GM11168 (cell line): ENCODE measurements at regions not wholly inside any gene's neighbourhood (a gene's known extent, or its start where the extent isn't known, plus 50 kb on each side); places are given as distances from the start of the nearest gene placed in this dataset.

Experiments
- in situ Hi-C: fragments of 300-500 bp; cut with MboI; formaldehyde crosslinking; loops from one replicate; pipeline ENCODE4 v1.12.0; 2022; ENCODE audit warnings: low sequenced_read_pairs; ENCODE audit not compliant: unreplicated experiment

DNA sequence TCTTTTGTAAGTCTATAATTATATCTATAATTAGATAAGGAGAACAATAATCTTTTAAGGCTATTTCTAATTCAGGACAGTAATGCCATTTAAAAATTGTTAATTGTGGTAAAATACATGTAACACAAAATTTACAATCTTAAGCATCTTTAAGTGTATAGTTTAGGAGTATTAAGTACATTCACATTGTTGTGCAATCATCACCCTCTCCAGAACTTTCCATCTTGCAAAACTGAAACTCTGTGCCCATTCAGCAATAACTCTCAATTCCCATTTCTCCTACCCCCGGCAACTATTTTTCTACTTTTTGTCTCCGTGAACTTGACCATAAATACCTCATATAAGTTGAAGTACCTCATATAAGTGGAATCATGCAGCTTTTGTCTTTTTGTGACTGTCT lies 93.9 kb upstream of the KCNA3 start:
- in situ Hi-C loops: no loop called here

DNA sequence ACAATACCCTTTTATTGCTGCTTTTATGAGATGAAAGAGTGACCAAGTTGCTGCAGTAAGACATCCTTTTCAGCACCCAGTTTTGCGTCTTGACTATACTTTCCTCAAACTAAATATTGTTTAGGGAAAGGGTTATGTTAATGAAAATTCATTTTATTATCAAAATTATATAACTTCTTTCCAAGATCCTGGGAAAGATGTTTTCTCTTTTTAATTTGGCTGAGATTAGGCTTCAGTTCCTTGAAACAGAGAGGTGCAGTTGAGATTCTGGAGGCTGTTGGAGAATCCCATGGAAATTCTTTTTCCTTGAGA lies 91.6 kb upstream of the KCNA3 start:
- in situ Hi-C loops: no loop called here

DNA sequence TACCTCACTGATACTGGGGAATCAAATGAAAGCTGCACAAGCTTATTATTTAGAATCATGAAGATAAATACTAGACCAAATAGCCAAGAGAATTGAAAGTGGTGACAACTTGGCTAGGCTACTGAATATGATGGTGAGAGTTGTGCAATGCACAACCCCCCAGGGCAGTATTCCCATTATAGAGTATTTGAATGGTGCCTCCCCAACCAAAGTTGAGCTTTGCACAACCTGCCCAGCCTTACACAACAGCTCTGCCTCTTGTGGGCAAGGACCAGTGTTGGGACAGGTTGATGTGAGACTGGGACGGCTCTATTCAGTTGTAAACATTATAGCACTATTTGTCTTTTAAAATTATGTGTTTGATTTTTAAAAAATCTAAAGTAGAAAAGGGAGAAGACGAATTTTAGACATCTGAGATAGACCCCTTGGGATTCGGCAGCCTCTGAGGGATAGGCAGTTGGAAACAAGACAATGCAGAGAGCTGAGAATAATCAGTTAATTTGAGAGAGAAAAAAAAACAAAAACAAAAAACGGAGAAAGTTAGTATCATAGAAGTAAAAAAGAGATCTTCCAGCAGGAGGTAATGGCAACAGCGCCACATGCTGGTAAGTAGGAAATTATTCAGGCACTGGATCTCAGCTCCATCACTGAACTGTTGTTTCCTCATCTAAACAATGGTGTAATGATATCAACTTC lies 91.0 kb upstream of the KCNA3 start:
- in situ Hi-C loops: no loop called here

DNA sequence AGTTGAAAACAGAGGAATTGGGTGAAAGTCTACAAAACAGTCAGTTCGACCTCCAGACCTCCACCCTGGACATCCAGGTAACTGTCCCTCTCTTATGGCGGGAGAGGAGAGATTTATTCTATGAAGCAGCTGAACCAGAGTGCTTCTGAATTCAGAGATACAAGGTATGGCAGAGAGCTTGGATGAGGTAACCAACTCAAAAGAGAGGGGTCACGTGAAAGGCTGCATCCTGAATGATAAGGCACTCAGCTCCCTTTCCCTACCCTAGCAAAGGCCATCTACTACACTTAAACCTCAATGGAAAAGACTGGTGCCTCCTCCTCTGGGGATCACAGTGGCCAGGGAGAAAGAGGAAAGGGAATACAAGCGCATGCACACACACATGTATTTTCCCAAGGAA lies 88.4 kb upstream of the KCNA3 start:
- in situ Hi-C loops: no loop called here

DNA sequence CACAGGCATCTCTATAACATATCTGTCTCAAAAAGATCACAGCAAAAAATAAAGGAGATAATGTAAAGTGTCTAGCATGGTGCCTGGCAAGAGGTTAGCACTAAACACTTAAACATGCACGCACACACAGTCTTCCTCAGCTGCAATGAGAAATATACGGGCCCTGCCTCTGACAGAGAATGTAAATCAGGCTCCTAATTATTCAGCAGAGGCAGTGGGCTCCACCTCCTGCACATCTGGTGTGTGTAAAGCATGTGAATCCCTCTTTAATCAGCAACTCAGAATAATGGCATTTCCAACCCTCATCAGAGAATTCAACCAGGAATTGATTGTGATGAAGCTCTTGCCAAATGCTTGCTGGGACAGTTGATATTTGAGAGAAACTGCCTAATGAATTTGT lies 85.6 kb upstream of the KCNA3 start:
- in situ Hi-C loops: no loop called here

DNA sequence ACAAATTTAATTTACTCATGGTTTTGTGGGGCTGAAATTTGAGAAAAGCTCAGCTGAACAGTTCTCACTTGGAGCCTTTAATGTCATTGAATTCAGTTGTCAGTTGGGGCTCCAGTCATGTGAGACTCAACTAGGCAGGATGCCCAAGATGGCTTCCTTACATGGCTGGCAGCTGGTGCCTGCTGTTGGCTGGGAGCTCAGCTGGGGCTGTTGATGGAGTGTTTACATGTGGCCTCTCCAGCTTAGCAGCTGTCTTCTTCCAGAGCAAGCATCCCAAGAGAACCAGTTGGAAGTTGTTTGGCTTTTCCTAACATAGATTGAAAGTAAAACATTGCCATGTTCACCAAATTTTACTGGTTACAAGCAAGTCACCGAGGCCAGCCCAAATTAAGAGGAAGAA lies 81.8 kb upstream of the KCNA3 start:
- in situ Hi-C loops: no loop called here

DNA sequence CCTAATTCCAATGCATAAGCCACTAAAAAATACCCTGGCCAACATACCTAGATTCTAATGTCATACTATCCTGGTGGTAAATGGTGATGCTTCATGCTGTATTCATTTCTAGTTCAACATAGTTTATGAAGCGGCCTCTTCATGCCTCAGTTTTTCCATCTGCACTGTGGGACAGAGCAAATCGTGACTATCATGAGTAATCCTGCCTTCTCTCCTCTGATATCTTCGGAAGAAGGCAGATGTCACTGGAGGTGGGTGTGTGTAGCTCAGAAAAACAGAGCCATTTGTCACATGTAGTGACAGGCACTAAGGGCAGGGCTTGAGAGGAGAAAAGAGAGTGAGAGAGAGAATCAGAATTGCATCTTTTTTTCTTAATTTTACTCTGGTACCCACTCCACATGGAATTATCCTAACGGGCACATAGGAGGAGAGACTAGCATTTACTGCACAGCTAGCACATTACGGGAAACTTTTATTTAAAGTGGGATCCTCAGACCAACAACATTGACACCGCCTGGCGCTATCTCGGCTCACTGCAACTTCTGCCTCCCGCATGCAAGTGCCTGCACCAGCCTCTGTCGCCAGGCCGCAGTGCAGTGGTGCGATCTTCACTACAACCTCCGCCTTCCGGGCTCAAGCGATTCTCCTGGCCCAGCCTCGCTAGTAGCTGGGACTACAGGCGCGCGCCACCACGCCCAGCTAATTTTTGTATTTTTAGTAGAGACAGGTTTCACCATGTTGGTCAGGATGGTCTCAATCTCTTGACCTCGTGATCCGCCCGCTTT lies 78.4 kb upstream of the KCNA3 start:
- in situ Hi-C loops: no loop called here

DNA sequence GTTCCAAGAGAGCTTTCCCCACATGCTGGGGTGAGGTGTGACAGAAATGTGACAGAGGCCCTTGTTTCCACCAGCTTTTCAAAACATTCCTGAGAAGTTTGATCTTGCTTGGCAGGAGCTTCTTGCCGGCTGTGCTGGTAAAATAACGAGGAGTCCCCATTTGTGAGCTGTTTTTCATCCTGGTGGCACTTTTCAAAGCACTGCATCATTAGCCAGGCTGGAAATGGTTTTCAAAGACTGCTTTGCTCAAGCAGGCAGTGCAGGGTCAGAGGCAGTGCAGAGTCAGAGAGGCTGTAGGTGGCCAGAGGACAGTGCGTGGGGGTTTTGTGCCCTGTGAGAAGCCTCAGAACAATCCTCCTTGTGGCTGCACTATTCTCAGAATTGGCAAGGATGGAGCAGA lies 75.8 kb upstream of the KCNA3 start:
- in situ Hi-C loops: no loop called here

DNA sequence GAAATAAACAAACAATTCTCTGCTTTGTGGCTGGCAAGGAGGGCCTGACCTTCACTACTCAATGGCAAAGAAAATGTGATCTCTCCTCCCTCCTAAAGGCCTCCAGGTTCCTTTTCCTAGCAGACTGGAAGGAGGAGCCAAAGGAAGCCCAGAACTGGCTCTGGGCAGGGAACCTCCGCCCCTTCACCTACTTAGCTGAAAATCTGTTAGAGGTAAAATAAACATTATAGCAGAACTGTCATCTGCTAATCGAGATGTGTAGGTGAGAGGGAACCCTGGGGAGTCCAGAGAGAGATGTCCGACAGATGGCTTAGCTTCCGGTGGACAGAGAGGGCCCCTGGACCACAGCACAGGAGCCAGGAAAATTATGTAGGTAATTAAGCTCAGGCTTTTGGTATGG lies 75.2 kb upstream of the KCNA3 start:
- in situ Hi-C loops: no loop called here

DNA sequence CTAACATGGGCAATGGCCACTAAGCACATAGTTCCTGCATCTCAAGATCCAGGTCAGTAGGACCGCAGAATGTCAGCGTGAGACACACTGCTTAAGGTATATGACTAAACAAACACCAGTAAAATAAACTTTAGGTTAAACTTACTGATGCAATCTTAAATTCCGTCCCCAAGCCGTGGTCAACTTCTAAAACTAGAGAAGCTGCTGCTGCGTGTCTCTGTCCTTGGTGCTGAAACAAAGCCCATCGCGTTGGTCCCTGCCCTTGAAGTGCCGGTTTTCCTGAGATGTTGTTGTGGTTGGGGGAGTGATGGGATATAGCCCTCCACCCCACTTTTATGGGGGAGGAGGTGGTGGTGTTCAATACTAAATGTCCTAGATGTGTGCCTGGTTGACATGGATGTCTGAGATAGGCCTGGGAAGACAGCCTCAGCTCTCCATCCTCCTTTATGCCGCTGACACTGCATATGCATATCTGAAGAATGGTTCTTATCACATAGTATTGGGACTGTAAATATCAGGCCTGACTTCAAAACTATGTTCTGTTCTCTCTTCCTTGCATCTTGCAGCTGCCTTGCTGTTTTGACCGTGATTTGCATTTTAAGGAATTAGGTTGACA lies 72.0 kb upstream of the KCNA3 start:
- in situ Hi-C loops: no loop called here

DNA sequence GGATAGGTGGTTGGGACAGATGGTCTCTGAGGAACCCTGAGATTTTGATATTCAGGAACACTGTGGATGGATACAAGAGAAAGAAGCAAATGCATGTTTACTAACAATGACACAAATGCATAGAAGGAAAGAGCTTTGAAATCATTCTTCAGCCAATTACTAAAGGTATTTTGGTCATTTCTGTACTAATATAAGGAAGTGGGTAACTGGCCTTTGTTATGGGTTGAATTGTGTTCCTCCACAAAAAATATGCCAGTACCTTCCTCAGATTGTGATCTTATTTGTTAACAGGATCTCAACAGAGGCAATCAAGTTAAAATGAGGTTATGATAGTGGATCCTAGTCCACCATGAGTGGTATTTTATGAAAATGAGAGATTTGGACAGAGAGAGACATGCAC lies 68.7 kb upstream of the KCNA3 start:
- in situ Hi-C loops: no loop called here

DNA sequence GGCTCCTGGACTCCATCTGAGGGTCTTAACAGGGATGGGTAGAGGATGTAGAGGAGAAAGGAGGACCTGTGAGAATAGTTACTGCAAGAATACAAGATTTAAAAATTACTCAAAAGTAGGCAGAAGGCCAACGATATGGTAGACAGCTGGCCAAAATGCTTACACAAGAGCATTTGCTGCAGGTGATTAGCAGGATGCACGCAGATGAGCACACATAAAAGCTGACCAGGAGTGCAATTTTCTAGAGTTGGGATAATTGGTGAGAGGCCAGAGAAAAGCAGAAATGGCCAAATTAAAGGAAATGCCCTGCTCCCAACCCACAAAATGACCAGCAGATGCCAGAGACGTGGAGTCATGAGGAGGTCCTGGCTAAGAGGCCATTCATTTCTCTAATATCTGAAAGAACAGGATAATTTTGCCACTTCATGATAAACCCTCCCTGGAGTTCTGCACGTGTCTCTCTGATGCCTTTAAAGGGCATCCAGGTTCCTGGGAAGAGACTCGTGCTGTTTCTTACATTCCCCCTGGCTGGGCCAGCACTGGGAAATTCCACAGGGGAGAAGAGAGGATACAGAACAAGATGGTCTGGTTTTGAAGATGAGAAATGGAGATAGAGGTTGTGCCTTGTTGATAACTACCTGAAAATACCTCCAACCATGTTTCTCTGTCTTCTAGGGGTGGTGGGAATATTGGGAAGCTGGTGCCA lies 62.3 kb upstream of the KCNA3 start:
- in situ Hi-C loops: no loop called here

DNA sequence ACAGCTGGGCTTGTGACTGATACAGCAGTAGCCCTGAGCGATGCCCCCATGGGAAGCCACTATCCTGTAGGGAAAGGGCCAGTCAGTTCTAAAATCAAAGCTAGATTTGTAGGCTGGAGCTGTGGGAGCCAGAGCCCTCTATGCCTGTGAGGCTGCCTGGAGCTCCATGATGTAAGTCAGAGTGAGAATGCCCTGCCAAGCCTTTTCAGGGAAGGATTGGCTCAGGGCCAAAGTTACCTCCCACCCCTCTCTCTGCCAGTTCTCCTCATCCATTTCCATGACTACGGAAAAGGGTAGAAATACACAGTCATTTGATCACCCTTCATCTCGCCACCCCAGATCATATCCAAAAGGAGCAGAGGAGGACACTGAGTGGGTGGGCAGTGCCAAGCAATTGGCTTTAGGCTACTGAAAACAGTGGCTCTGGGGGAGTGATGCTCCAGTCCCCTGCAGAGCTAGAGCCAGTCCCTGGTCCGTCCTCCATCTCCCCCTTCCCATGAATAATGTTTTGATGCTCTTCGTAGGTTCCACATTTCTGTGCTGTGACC lies 59.5 kb upstream of the KCNA3 start:
- in situ Hi-C loops: no loop called here

DNA sequence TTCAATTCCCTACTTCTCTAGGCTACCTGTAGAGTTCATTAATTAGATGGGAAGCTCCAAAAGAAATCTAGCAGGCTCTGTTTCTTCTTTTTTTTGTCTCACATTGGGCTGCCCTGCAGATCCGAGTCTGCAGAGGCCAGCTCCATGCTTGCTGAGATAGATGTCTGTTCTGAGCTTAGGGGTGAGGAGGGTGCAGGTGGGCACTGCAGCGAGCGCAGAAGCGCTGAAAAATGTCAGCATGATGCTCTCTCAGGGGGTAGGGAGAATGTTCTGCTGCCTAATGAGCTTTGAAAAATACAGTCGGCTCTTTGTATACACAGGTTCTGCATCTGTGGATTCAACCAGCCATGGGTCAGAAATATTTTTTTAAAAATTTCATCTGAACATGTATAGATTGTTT lies 56.8 kb upstream of the KCNA3 start:
- in situ Hi-C loops: no loop called here

DNA sequence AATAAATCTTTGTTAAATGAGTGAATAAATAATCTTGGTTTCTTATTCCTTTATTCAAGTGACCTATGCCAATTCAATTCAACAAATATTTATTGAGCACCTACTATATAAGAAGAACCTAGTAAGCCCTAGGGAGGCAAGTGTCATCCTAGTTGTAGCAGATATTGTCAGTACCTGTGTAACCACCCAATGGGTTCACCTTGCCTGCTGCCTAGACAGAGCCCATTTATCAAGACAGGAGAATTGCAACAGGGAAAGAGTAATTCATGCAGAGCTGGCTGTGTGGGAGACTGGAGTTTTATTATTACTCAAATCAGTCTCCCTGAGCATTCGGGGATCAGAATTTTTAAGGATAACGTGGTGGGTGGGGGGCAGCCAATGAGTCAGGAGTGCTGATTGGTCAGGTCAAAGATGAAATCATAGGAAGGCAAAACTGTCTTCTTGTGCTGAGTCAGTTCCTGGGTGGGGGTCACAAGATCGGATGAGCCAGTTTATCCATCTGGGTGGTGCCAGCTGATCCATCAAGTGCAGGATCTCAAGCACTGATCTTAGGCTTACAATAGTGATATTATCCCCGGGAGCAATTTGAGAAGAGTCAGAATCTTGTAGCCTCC lies 53.8 kb upstream of the KCNA3 start:
- in situ Hi-C loops: no loop called here

DNA sequence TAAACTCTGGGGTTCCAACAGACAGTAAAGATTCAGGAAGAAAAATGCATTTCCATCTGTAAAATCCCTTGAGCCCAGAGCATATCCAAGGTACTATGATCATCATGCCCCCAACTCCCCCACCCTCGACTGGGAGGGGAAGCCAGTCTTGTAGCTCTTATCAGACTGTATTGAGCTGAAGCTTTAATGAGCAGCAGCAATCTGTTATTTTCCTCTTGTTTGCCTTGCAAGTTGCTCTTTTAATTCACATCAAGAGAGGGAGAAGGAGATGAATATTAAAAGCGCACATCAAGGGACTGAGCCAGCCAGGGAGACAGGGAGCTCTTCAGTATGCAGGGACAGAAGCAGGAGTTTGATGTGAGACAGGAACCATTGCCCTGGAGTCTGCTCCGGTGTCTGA lies 52.5 kb upstream of the KCNA3 start:
- in situ Hi-C loops: no loop called here

DNA sequence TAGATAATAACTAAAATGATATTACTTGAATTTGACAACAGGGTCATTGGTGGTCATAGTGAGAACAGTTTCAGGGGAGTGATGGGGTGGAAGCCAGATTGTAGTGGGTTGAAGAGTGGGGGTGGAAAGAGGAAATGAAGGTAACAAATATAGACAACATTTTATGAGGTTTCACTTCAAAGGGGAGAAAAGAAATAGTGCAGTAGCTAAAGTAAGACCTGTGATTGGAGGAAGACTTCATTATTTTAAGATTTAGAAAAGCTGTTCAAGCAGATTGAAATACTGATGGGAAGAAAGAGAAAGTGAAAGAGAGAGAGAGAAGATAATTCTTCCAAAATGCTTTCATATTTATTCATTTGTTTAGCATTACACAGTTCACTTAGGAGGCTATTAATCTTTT lies 52.0 kb upstream of the KCNA3 start:
- in situ Hi-C loops: no loop called here
